Keratinocyte (primary cell): ENCODE measurements at regions not wholly inside any gene's neighbourhood (a gene's known extent, or its start where the extent isn't known, plus 50 kb on each side); places are given as distances from the start of the nearest gene placed in this dataset.

ENCODE experiments used
- DNase-seq: peaks from one replicate; pipeline ENCODE4 v3.0.0-alpha.2; 2011; ENCODE audit warnings: low read depth, missing footprints, low spot score
- FAIRE-seq: peaks from 2 replicates; lab custom pipeline; 2011; peaks lifted over from hg19 to GRCh38; lab: Jason Lieb, UNC
- H2AFZ ChIP-seq: 2 replicates; pipeline ENCODE4 v1.6.0; 2012; ENCODE audit warnings: low read length, control low read depth, inconsistent platforms; ENCODE audit not compliant: control insufficient read depth
- H3K27ac ChIP-seq: 2 replicates; pipeline ENCODE4 v1.5.1; 2011; ENCODE audit warnings: low read length; ENCODE audit not compliant: control insufficient read depth, insufficient read depth
- H3K27me3 ChIP-seq: 3 replicates; pipeline ENCODE4 v1.6.0; 2011; ENCODE audit warnings: low read length; ENCODE audit not compliant: control insufficient read depth, insufficient read depth; ENCODE audit errors: extremely low read depth
- H3K36me3 ChIP-seq, 2 experiments: 2 replicates in 1 of 2; 3 replicates in 1 of 2; pipeline ENCODE4 v1.5.1; 2011; ENCODE audit warnings: low read length in 2 of 2, mild to moderate bottlenecking in 1 of 2; ENCODE audit not compliant: control insufficient read depth in 2 of 2, insufficient read depth in 2 of 2; ENCODE audit errors: extremely low read depth in 1 of 2
- H3K4me1 ChIP-seq: 3 replicates; pipeline ENCODE4 v1.5.1; 2011; ENCODE audit warnings: low read length; ENCODE audit not compliant: control insufficient read depth, insufficient read depth; ENCODE audit errors: extremely low read depth
- H3K4me2 ChIP-seq: 3 replicates; pipeline ENCODE4 v1.6.0; 2011; ENCODE audit warnings: low read depth, low read length; ENCODE audit not compliant: control insufficient read depth, insufficient read depth; ENCODE audit errors: extremely low read depth
- H3K4me3 ChIP-seq, 3 experiments: fragments of 200-600 bp in 1 of 3; sonication (generic) in 1 of 3; 2 replicates in 2 of 3; 3 replicates in 1 of 3; pipeline ENCODE4 v1.5.1; 2011 to 2016; ENCODE audit warnings: low read length in 3 of 3, mild to moderate bottlenecking in 3 of 3, control low read depth in 2 of 3, inconsistent platforms in 1 of 3, low read depth in 1 of 3, mixed read lengths in 1 of 3, mixed run types in 1 of 3, moderate library complexity in 1 of 3; ENCODE audit not compliant: control insufficient read depth in 2 of 3, insufficient read depth in 2 of 3; ENCODE audit errors: extremely low read depth in 1 of 3
- H3K79me2 ChIP-seq: 2 replicates; pipeline ENCODE4 v1.6.0; 2012; ENCODE audit warnings: low read length; ENCODE audit not compliant: control insufficient read depth, insufficient read depth
- H3K9ac ChIP-seq: 3 replicates; pipeline ENCODE4 v1.6.0; 2011; ENCODE audit warnings: low read length; ENCODE audit not compliant: control insufficient read depth, insufficient read depth; ENCODE audit errors: extremely low read depth
- H3K9me1 ChIP-seq: 3 replicates; pipeline ENCODE4 v1.6.0; 2011; ENCODE audit warnings: low read length; ENCODE audit not compliant: control insufficient read depth, insufficient read depth; ENCODE audit errors: extremely low read depth
- H3K9me3 ChIP-seq: 2 replicates; pipeline ENCODE4 v1.5.1; 2012; ENCODE audit warnings: low read depth, low read length; ENCODE audit not compliant: control insufficient read depth
- H4K20me1 ChIP-seq: 3 replicates; pipeline ENCODE4 v1.6.0; 2011; ENCODE audit warnings: low read length; ENCODE audit not compliant: control insufficient read depth, insufficient read depth; ENCODE audit errors: extremely low read depth
- EZH2 ChIP-seq: IDR thresholded peaks from one replicate; pipeline ENCODE4 v1.6.1; 2012; ENCODE audit warnings: inconsistent platforms, mild to moderate bottlenecking, low read length, moderate library complexity
- dilution Hi-C: fragments of 300-500 bp; cut with MboI; formaldehyde crosslinking; loops from one replicate; pipeline ENCODE4 v1.7.0; 2020; ENCODE audit warnings: low sequenced_read_pairs; ENCODE audit not compliant: extremely low pct_ligation_motif_present
- TF ChIP-seq, protein P1 (sequence below), 3 experiments: IDR thresholded peaks in 1 of 3; conservative IDR thresholded peaks in 1 of 3; optimal IDR thresholded peaks in 1 of 3; 2 replicates in 2 of 3; 3 replicates in 1 of 3; pipeline versions ENCODE3 to v1.5.1; 2011; ENCODE audit warnings: low read length in 3 of 3, mild to moderate bottlenecking in 3 of 3, moderate library complexity in 2 of 3, control low read depth in 1 of 3, inconsistent platforms in 1 of 3; ENCODE audit not compliant: insufficient read depth in 2 of 3; ENCODE audit errors: extremely low read depth in 1 of 3

DNA sequence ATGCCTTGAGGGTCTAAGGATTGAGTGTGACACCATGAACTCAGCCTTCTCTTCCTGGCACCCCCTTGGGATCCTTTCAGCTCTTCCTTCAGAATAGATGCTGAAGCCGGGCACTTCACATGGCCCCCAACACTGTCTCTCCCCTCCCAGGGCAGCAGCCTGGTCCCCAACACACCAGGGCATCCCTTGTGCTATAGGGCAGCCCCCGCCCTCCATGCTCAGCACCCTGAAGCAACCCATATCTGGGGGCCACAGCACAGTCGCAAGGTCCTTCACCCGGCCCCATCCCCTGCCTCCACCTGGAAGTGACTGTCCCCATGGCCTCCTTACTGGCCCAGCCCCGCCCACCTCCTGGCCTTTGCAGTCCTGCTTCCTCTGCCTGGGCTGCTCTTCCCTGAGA lies 143.1 kb downstream of the C16orf95 start:
- no peak for TF ChIP-seq EZH2
- TF ChIP-seq, protein P1, sequence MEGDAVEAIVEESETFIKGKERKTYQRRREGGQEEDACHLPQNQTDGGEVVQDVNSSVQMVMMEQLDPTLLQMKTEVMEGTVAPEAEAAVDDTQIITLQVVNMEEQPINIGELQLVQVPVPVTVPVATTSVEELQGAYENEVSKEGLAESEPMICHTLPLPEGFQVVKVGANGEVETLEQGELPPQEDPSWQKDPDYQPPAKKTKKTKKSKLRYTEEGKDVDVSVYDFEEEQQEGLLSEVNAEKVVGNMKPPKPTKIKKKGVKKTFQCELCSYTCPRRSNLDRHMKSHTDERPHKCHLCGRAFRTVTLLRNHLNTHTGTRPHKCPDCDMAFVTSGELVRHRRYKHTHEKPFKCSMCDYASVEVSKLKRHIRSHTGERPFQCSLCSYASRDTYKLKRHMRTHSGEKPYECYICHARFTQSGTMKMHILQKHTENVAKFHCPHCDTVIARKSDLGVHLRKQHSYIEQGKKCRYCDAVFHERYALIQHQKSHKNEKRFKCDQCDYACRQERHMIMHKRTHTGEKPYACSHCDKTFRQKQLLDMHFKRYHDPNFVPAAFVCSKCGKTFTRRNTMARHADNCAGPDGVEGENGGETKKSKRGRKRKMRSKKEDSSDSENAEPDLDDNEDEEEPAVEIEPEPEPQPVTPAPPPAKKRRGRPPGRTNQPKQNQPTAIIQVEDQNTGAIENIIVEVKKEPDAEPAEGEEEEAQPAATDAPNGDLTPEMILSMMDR (optimal IDR thresholded peaks at IDR 0.05 in 1 of 3, IDR thresholded peaks at IDR 0.05 in 1 of 3, conservative IDR thresholded peaks at IDR 0.05 in 1 of 3; ENCODE audit: extremely low read depth in 1 of 3, insufficient read depth in 2 of 3, low read length in 3 of 3), result no peak
- Histone ChIP-seq H3K4me1 (no peaks in the 10 kb centered on the region), H2AFZ (no peak overlapping the region), H3K4me3 (no peak overlapping the region), H3K27ac (no peak overlapping the region), H4K20me1 (no peaks in the 10 kb centered on the region), H3K27me3 (peaks cover 4% of the 10 kb centered on the region), H3K9me3 (no peaks in the 10 kb centered on the region), H3K79me2 (no peaks in the 10 kb centered on the region), H3K4me2 (no peak overlapping the region), H3K36me3 (no peaks in the 10 kb centered on the region), H3K9me1 (no peaks in the 10 kb centered on the region), H3K9ac (no peak overlapping the region)
- DNase-seq (no peak), FAIRE-seq (no peak)
- dilution Hi-C loops, result no loop called here

- FAIRE-seq, result no peak
Observed at GRCh38 chr16:87176735-87177134, 140.5 kb downstream of the C16orf95 start.

More at GRCh38 chr16:87176735-87177134, 140.5 kb downstream of the C16orf95 start:
- H3K36me3 ChIP-seq, result no peaks in the 10 kb centered on the region
- dilution Hi-C loops, result no loop called here
- H2AFZ ChIP-seq, result no peak overlapping the region
- no peak overlapping the region for H3K4me3 ChIP-seq
- H3K9ac ChIP-seq, result no peak overlapping the region
- peaks cover 4% of the 10 kb centered on the region for H3K27me3 ChIP-seq
- H4K20me1 ChIP-seq, result no peaks in the 10 kb centered on the region
- no peaks in the 10 kb centered on the region for H3K79me2 ChIP-seq
- H3K27ac ChIP-seq, result no peak overlapping the region
- TF ChIP-seq, protein P1 (optimal IDR thresholded peaks at IDR 0.05 in 1 of 3, IDR thresholded peaks at IDR 0.05 in 1 of 3, conservative IDR thresholded peaks at IDR 0.05 in 1 of 3; ENCODE audit: extremely low read depth in 1 of 3, insufficient read depth in 2 of 3, low read length in 3 of 3), result no peak
- no peak for TF ChIP-seq EZH2
- DNase-seq, result no peak
- no peak overlapping the region for H3K4me2 ChIP-seq
- no peaks in the 10 kb centered on the region for H3K4me1 ChIP-seq
- H3K9me1 ChIP-seq, result no peaks in the 10 kb centered on the region
- no peaks in the 10 kb centered on the region for H3K9me3 ChIP-seq
